Vagina (tissue), 2 donors: ENCODE measurements at regions not wholly inside any gene's neighbourhood (a gene's known extent, or its start where the extent isn't known, plus 50 kb on each side); places are given as distances from the start of the nearest gene placed in this dataset.

Experiments used
- DNase-seq, 2 donors: peaks; one replicate each; pipeline ENCODE4 v3.0.0-alpha.2; 2017; ENCODE audit errors: extremely low spot score in 2 of 2
- H3K27ac ChIP-seq: fragments of 200-600 bp; sonication (generic); one replicate; pipeline ENCODE4 v1.5.1; 2019
- H3K27me3 ChIP-seq: fragments of 200-600 bp; sonication (generic); one replicate; pipeline ENCODE4 v1.5.1; 2019
- H3K36me3 ChIP-seq, 2 donors: fragments of 200-600 bp; sonication (generic); one replicate each; pipeline ENCODE4 v1.5.1; 2017 to 2019
- H3K4me1 ChIP-seq: fragments of 200-600 bp; sonication (generic); one replicate; pipeline ENCODE4 v1.5.1; 2019
- H3K4me3 ChIP-seq, 2 donors: fragments of 200-600 bp; sonication (generic); 1 replicate in 1 of 2; 2 replicates in 1 of 2; pipeline ENCODE4 v1.5.1; 2016 to 2019
- H3K9me3 ChIP-seq: fragments of 200-600 bp; sonication (generic); one replicate; pipeline ENCODE4 v1.5.1; 2019
- CTCF ChIP-seq, 3 experiments: fragments of 450-650 bp in 2 of 3; fragments of 200-600 bp in 1 of 3; sonication (generic) in 1 of 3; IDR thresholded peaks; one replicate each; pipeline ENCODE4 v1.5.1; 2017 to 2019; ENCODE audit warnings: antibody characterized with exemption in 3 of 3, mild to moderate bottlenecking in 2 of 3, moderate library complexity in 2 of 3
- POLR2A ChIP-seq, 2 donors: fragments of 450-650 bp; IDR thresholded peaks; one replicate each; pipeline ENCODE4 v1.6.1; 2017; ENCODE audit warnings: antibody characterized with exemption in 2 of 2, mild to moderate bottlenecking in 2 of 2, moderate library complexity in 2 of 2
- POLR2AphosphoS5 ChIP-seq, 2 donors: sonication (generic); formaldehyde crosslinking; IDR thresholded peaks; one replicate each; pipeline ENCODE4 v1.9.0; 2017; ENCODE audit warnings: antibody characterized with exemption in 2 of 2, mild to moderate bottlenecking in 2 of 2, low read depth in 1 of 2; ENCODE audit not compliant: insufficient read depth in 1 of 2
- intact Hi-C: fragments of 100-400 bp; cut with DNase I; formaldehyde crosslinking; loops from one replicate; pipeline ENCODE4 v1.15.1; 2023

GRCh38 chr12:46941981-46942380 lies 116.2 kb upstream of the SLC38A4 start:
- Histone ChIP-seq H3K4me1 (no peaks in the 10 kb centered on the region), H3K27me3 (no peaks in the 10 kb centered on the region), H3K9me3 (no peaks in the 10 kb centered on the region), H3K4me3 (no peak overlapping the region), H3K27ac (no peak overlapping the region), H3K36me3 (no peaks in the 10 kb centered on the region)
- DNase-seq, result no peak
- intact Hi-C loops, result no loop called here
- TF ChIP-seq POLR2AphosphoS5 (IDR thresholded peaks at IDR 0.05; ENCODE audit: insufficient read depth in 1 of 2, low read depth in 1 of 2), result no peak
- no peak for TF ChIP-seq POLR2A (IDR thresholded peaks at IDR 0.05)
- no peak for TF ChIP-seq CTCF (IDR thresholded peaks at IDR 0.05)

- Histone ChIP-seq H3K4me1 (no peaks in the 10 kb centered on the region), H3K9me3 (no peaks in the 10 kb centered on the region), H3K27me3 (no peaks in the 10 kb centered on the region), H3K36me3 (no peaks in the 10 kb centered on the region), H3K4me3 (no peak overlapping the region), H3K27ac (no peak overlapping the region)
- intact Hi-C loops, result no loop called here
- TF ChIP-seq POLR2AphosphoS5 (IDR thresholded peaks at IDR 0.05; ENCODE audit: insufficient read depth in 1 of 2, low read depth in 1 of 2) (no peak), CTCF (IDR thresholded peaks at IDR 0.05) (no peak), POLR2A (IDR thresholded peaks at IDR 0.05) (no peak)
- DNase-seq, result no peak
These were observed 116.8 kb upstream of the SLC38A4 start for GRCh38 chr12:46942579-46942978.

GRCh38 chr12:46944088-46944487 lies 118.3 kb upstream of the SLC38A4 start:
- no peaks in the 10 kb centered on the region for H3K4me1 ChIP-seq

DNA sequence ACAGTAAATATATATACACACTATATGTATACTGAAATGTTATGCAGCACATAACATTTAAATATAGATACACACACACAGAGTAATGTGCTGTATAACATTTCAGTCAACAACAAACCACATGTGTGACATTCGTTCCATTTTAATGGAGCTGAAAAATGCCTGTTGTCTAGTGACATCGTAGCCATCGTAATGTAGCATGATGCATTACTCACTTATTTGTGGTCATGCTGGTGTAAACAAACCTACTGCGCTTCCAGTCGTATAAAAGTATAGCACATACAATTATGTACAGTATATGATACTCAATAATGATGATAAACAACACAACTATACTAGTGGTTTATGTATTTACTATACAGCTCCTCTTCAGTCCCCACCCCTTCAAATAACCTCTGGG lies 119.0 kb upstream of the SLC38A4 start:
- no peaks in the 10 kb centered on the region for H3K4me1 ChIP-seq
- no peak overlapping the region for H3K27ac ChIP-seq
- no peak for TF ChIP-seq POLR2A (IDR thresholded peaks at IDR 0.05)
- TF ChIP-seq POLR2AphosphoS5 (IDR thresholded peaks at IDR 0.05; ENCODE audit: insufficient read depth in 1 of 2, low read depth in 1 of 2), result no peak
- no peak for TF ChIP-seq CTCF (IDR thresholded peaks at IDR 0.05)
- H3K9me3 ChIP-seq, result no peaks in the 10 kb centered on the region
- H3K36me3 ChIP-seq, result no peaks in the 10 kb centered on the region
- no peaks in the 10 kb centered on the region for H3K27me3 ChIP-seq
- H3K4me3 ChIP-seq, result no peak overlapping the region
- intact Hi-C loops, result no loop called here
- no peak for DNase-seq

More at GRCh38 chr12:46944088-46944487, 118.3 kb upstream of the SLC38A4 start:
- H3K27ac ChIP-seq, result no peak overlapping the region
- H3K4me3 ChIP-seq, result no peak overlapping the region
- no peaks in the 10 kb centered on the region for H3K27me3 ChIP-seq
- H3K36me3 ChIP-seq, result no peaks in the 10 kb centered on the region
- no peak for TF ChIP-seq CTCF (IDR thresholded peaks at IDR 0.05)
- no peaks in the 10 kb centered on the region for H3K9me3 ChIP-seq
- intact Hi-C loops, result no loop called here
- DNase-seq, result no peak

- no peaks in the 10 kb centered on the region for H3K9me3 ChIP-seq
- no peak overlapping the region for H3K27ac ChIP-seq
- no peaks in the 10 kb centered on the region for H3K27me3 ChIP-seq
- H3K36me3 ChIP-seq, result no peaks in the 10 kb centered on the region
- no peak for DNase-seq
- no peaks in the 10 kb centered on the region for H3K4me1 ChIP-seq
- intact Hi-C loops, result no loop called here
- no peak overlapping the region for H3K4me3 ChIP-seq
- TF ChIP-seq POLR2AphosphoS5 (IDR thresholded peaks at IDR 0.05; ENCODE audit: insufficient read depth in 1 of 2, low read depth in 1 of 2) (no peak), POLR2A (IDR thresholded peaks at IDR 0.05) (no peak), CTCF (IDR thresholded peaks at IDR 0.05) (no peak)
These were observed 119.8 kb upstream of the SLC38A4 start for GRCh38 chr12:46945591-46945990.
